Calu3 (cell line): ENCODE measurements at regions not wholly inside any gene's neighbourhood (a gene's known extent, or its start where the extent isn't known, plus 50 kb on each side); places are given as distances from the start of the nearest gene placed in this dataset.

Experiments used
- BruUV-seq: library from RNA; stranded (reverse); fragments of 400-500 nt; replicated peaks from 2 replicates; lab custom pipeline; 2021; lab: Mats Ljungman, UMichigan
- CTCF ChIA-PET: fragments of 300-600 bp; sonication (Branson Sonifier 250); formaldehyde crosslinking; loops from one replicate; lab custom pipeline; 2022; ENCODE audit warnings: antibody characterized with exemption; lab: Charles Lee
- DNase-seq: peaks from one replicate; pipeline ENCODE4 v3.0.0; 2022
- H3K27ac Mint-ChIP-seq: one replicate; pipeline ENCODE4 v1.8.0; 2022; ENCODE audit warnings: mixed read lengths; ENCODE audit not compliant: unreplicated experiment
- H3K27me3 Mint-ChIP-seq: one replicate; pipeline ENCODE4 v1.8.0; 2022; ENCODE audit warnings: mixed read lengths; ENCODE audit not compliant: unreplicated experiment
- H3K36me3 Mint-ChIP-seq: one replicate; pipeline ENCODE4 v1.8.0; 2022; ENCODE audit warnings: mild to moderate bottlenecking, moderate library complexity, mixed read lengths; ENCODE audit not compliant: insufficient read depth, unreplicated experiment
- H3K4me1 Mint-ChIP-seq: one replicate; pipeline ENCODE4 v1.8.0; 2022; ENCODE audit warnings: mild to moderate bottlenecking, low read depth, mixed read lengths; ENCODE audit not compliant: unreplicated experiment
- H3K4me3 Mint-ChIP-seq: one replicate; pipeline ENCODE4 v1.8.0; 2022; ENCODE audit warnings: mild to moderate bottlenecking, low read depth, moderate library complexity, mixed read lengths; ENCODE audit not compliant: unreplicated experiment
- H3K9me3 Mint-ChIP-seq: one replicate; pipeline ENCODE4 v1.8.0; 2022; ENCODE audit warnings: low read depth, mixed read lengths; ENCODE audit not compliant: unreplicated experiment
- CTCF ChIP-seq: fragments of 200-600 bp; IDR thresholded peaks from one replicate; pipeline ENCODE4 v1.8.0; 2022; ENCODE audit warnings: antibody characterized with exemption; ENCODE audit not compliant: unreplicated experiment
- intact Hi-C: fragments of 100-400 bp; cut with micrococcal nuclease; formaldehyde crosslinking; loops from one replicate; pipeline ENCODE4 v1.10.0; 2022; ENCODE audit not compliant: unreplicated experiment

- H3K36me3 Mint-ChIP-seq = no peaks in the 10 kb centered on the region
- no peaks in the 10 kb centered on the region for H3K27me3 Mint-ChIP-seq
- H3K27ac Mint-ChIP-seq = no peak overlapping the region
- H3K9me3 Mint-ChIP-seq = no peaks in the 10 kb centered on the region
- CTCF ChIA-PET = no interaction called here
- BruUV-seq = no TSS peak
- no peak for DNase-seq
- TF ChIP-seq CTCF = no peak
- intact Hi-C loops = no loop called here
- H3K4me3 Mint-ChIP-seq = no peak overlapping the region
- H3K4me1 Mint-ChIP-seq = peaks cover 8% of the 10 kb centered on the region
Measured at GRCh38 chr12:43241986-43242385, 310.0 kb downstream of the ADAMTS20 start.

DNA sequence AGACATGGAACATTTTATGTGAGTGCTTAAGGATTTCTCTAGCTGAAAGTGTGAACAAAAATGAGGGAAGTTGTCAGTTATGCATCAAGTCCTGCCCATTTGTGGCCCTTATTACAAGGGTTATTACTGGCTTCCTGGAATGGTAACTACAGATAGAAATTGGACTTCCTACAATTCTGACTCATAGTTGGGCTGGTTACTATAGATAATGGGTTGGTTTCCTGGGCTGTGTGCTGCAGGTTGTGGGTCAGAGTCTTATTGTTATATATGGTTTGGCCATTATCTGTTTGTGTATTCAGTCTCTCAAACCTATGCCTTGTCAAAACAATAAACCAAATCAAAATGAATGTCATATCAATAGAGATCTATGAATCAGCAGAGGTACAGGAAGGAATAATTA lies 313.7 kb downstream of the ADAMTS20 start:
- Mint-ChIP-seq H3K4me3 (no peak overlapping the region), H3K27me3 (no peaks in the 10 kb centered on the region), H3K4me1 (peaks cover 8% of the 10 kb centered on the region), H3K27ac (no peak overlapping the region), H3K36me3 (no peaks in the 10 kb centered on the region), H3K9me3 (peaks cover 3% of the 10 kb centered on the region)
- intact Hi-C loops = no loop called here
- CTCF ChIA-PET = no interaction called here
- no peak for TF ChIP-seq CTCF
- BruUV-seq = no TSS peak
- DNase-seq = no peak

DNA sequence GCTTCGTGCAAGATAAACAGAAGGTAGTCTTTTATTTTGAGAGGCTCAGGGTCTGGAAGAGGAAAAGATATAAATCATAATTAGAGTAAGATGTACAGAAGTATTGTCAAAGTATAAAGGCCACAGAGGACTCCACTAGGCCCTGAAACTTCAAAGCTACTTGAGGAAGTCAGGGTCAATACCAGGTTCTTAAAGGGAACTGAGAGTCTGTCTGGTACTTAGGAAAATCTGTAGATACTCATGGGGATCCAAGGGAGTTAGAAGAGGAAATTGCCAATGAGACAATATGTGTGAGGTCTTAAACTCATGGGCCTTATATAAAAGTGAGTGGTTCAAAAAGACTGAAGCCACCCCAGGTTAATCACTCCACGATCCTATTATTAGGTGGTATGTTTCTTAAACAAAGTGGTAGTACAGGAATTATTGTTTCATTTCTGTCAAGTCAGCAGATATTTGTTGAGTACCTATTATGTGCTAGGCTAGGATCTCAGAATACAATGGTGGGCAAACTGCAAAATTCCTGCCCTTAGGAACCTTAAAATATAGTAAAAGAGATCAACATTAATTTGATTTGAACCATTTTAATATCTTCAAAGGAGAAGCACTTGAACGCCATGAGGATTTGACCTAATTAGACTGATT lies 314.6 kb downstream of the ADAMTS20 start:
- Mint-ChIP-seq H3K27ac (no peak overlapping the region), H3K9me3 (peaks cover 3% of the 10 kb centered on the region), H3K4me1 (peaks cover 8% of the 10 kb centered on the region), H3K27me3 (no peaks in the 10 kb centered on the region), H3K36me3 (no peaks in the 10 kb centered on the region), H3K4me3 (no peak overlapping the region)
- intact Hi-C loops = no loop called here
- CTCF ChIA-PET = no interaction called here
- TF ChIP-seq CTCF = no peak
- DNase-seq = no peak
- BruUV-seq = no TSS peak

DNA sequence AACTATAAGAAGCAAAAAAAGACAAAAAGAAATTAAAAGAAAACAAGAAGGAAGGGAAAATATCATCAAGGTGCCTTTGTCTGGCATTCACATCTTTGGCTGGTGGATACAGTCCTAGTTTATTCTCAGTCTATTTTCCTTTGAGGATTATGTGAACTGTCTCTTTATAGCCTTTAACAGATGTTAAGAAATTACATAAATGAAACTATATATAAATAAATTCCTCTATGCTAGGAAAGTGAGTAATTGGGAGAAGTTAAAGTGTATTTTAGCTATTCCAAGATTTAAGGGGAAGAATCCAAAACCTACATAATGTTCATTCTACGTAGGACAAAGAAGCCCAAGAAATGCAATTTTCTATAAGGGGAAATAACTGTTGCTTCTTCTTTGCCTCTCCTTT lies 316.3 kb downstream of the ADAMTS20 start:
- TF ChIP-seq CTCF = no peak
- CTCF ChIA-PET = no interaction called here
- no TSS peak for BruUV-seq
- DNase-seq = no peak
- Mint-ChIP-seq H3K9me3 (peaks cover 3% of the 10 kb centered on the region), H3K27ac (no peak overlapping the region), H3K36me3 (no peaks in the 10 kb centered on the region), H3K27me3 (no peaks in the 10 kb centered on the region), H3K4me1 (peaks cover 8% of the 10 kb centered on the region), H3K4me3 (no peak overlapping the region)
- intact Hi-C loops = no loop called here
